Prostate gland (tissue), 2 donors: ENCODE measurements at regions not wholly inside any gene's neighbourhood (a gene's known extent, or its start where the extent isn't known, plus 50 kb on each side); places are given as distances from the start of the nearest gene placed in this dataset.

Experiments used
- DNase-seq: peaks from one replicate; pipeline ENCODE4 v3.0.0-alpha.2; 2019; ENCODE audit warnings: low spot score
- H3K27ac ChIP-seq, 2 donors: fragments of 200-600 bp; sonication (generic); 2 replicates each; pipeline ENCODE4 v1.5.1; 2017 to 2019
- H3K27me3 ChIP-seq: fragments of 200-600 bp; sonication (generic); replicated peaks from 2 replicates; pipeline ENCODE4 v1.5.1; 2019; ENCODE audit not compliant: insufficient read depth
- H3K36me3 ChIP-seq, 2 donors: fragments of 200-600 bp; sonication (generic); 1 replicate in 1 of 2; 2 replicates in 1 of 2; pipeline versions ENCODE4 v1.5.1 to v1.8.1; 2017 to 2019
- H3K4me1 ChIP-seq: fragments of 200-600 bp; sonication (generic); replicated peaks from 2 replicates; pipeline ENCODE4 v1.5.1; 2019
- H3K4me3 ChIP-seq, 2 donors: fragments of 200-600 bp; sonication (generic); 2 replicates each; pipeline ENCODE4 v1.5.1; 2017 to 2019
- H3K9me3 ChIP-seq: fragments of 200-600 bp; sonication (generic); 2 replicates; pipeline ENCODE4 v1.5.1; 2017
- CTCF ChIP-seq, 4 experiments: fragments of 200-600 bp in 2 of 4; fragments of 450-650 bp in 2 of 4; sonication (generic) in 2 of 4; IDR thresholded peaks; 1 replicate in 3 of 4; 2 replicates in 1 of 4; pipeline ENCODE4 v1.5.1; 2016 to 2019; ENCODE audit warnings: antibody characterized with exemption in 4 of 4, mild to moderate bottlenecking in 2 of 4, moderate library complexity in 2 of 4
- POLR2A ChIP-seq: fragments of 450-650 bp; IDR thresholded peaks from one replicate; pipeline ENCODE4 v1.6.1; 2016; ENCODE audit warnings: antibody characterized with exemption, mild to moderate bottlenecking
- POLR2AphosphoS5 ChIP-seq: sonication (generic); formaldehyde crosslinking; IDR thresholded peaks from one replicate; pipeline ENCODE4 v1.6.1; 2017; ENCODE audit warnings: antibody characterized with exemption
- WGBS: methylation state at CpG from one replicate; pipeline ENCODE4 v1.1.5; 2018; 5-methylcytosine and 5-hydroxymethylcytosine counted together
- intact Hi-C: fragments of 100-400 bp; cut with DNase I; formaldehyde crosslinking; loops from one replicate; pipeline ENCODE4 v1.14.2; 2022

- Histone ChIP-seq H3K4me3 (no peak overlapping the region), H3K4me1 (peaks cover under 1% of the 10 kb centered on the region), H3K9me3 (no peaks in the 10 kb centered on the region), H3K27ac (no peak overlapping the region), H3K36me3 (no peaks in the 10 kb centered on the region), H3K27me3 (no peaks in the 10 kb centered on the region)
- TF ChIP-seq CTCF (IDR thresholded peaks at IDR 0.05) (no peak), POLR2A (no peak), POLR2AphosphoS5 (no peak)
- intact Hi-C loops = no loop called here
- WGBS = 85% methylated on average over 5 of the region's 5 CpGs
- no peak for DNase-seq
These were observed 93.2 kb upstream of the KLF3 start for GRCh38 chr4:38570647-38571276.

GRCh38 chr4:38572793-38573192 lies 91.2 kb upstream of the KLF3 start:
- H3K27ac ChIP-seq = no peak overlapping the region
- H3K4me1 ChIP-seq = no peaks in the 10 kb centered on the region
- no peaks in the 10 kb centered on the region for H3K36me3 ChIP-seq
- no peak overlapping the region for H3K4me3 ChIP-seq
- no peaks in the 10 kb centered on the region for H3K27me3 ChIP-seq
- TF ChIP-seq POLR2A (no peak), CTCF (IDR thresholded peaks at IDR 0.05) (no peak), POLR2AphosphoS5 (no peak)
- H3K9me3 ChIP-seq = no peaks in the 10 kb centered on the region
- no peak for DNase-seq
- intact Hi-C loops = no loop called here

GRCh38 chr4:38574559-38575333 lies 89.3 kb upstream of the KLF3 start:
- H3K9me3 ChIP-seq = no peaks in the 10 kb centered on the region
- H3K27me3 ChIP-seq = no peaks in the 10 kb centered on the region
- TF ChIP-seq POLR2A (no peak), POLR2AphosphoS5 (no peak), CTCF (IDR thresholded peaks at IDR 0.05) (no peak)
- intact Hi-C loops = no loop called here
- H3K27ac ChIP-seq = no peak overlapping the region
- no peaks in the 10 kb centered on the region for H3K4me1 ChIP-seq
- no peak for DNase-seq
- 74% methylated on average over 17 of the region's 17 CpGs for WGBS
- no peaks in the 10 kb centered on the region for H3K36me3 ChIP-seq
- H3K4me3 ChIP-seq = no peak overlapping the region

GRCh38 chr4:38576767-38577166 lies 87.2 kb upstream of the KLF3 start:
- H3K36me3 ChIP-seq = no peaks in the 10 kb centered on the region
- no peaks in the 10 kb centered on the region for H3K9me3 ChIP-seq
- H3K27ac ChIP-seq = no peak overlapping the region
- DNase-seq = no peak
- no peak for TF ChIP-seq CTCF (IDR thresholded peaks at IDR 0.05)
- no peak for TF ChIP-seq POLR2AphosphoS5
- TF ChIP-seq POLR2A = no peak
- no peaks in the 10 kb centered on the region for H3K4me1 ChIP-seq
- intact Hi-C loops = no loop called here
- no peak overlapping the region for H3K4me3 ChIP-seq
- no peaks in the 10 kb centered on the region for H3K27me3 ChIP-seq
- 93% methylated on average over 3 of the region's 3 CpGs for WGBS

GRCh38 chr4:38577462-38577861 lies 86.5 kb upstream of the KLF3 start:
- Histone ChIP-seq H3K36me3 (no peaks in the 10 kb centered on the region), H3K4me3 (no peak overlapping the region), H3K27ac (no peak overlapping the region), H3K27me3 (no peaks in the 10 kb centered on the region), H3K9me3 (no peaks in the 10 kb centered on the region), H3K4me1 (no peaks in the 10 kb centered on the region)
- no peak for DNase-seq
- intact Hi-C loops = no loop called here
- TF ChIP-seq CTCF (IDR thresholded peaks at IDR 0.05) (no peak), POLR2AphosphoS5 (no peak), POLR2A (no peak)
